ENCODE measurements at regions not wholly inside any gene's neighbourhood (a gene's known extent, or its start where the extent isn't known, plus 50 kb on each side); places are given as distances from the start of the nearest gene placed in this dataset.

- no peak for DNase-seq
These were observed 327.8 kb downstream of the PDGFC start for GRCh38 chr4:156643826-156644225.

GRCh38 chr4:156642161-156642560 lies 329.4 kb downstream of the PDGFC start:
- DNase-seq: no peak

GRCh38 chr4:156638925-156639605 lies 332.5 kb downstream of the PDGFC start:
- DNase-seq: no peak

- DNase-seq: no peak
These were observed 333.3 kb downstream of the PDGFC start for GRCh38 chr4:156638334-156638733.

- no peak for DNase-seq
These were observed 335.2 kb downstream of the PDGFC start for GRCh38 chr4:156636381-156636780.

- no peak for DNase-seq
These were observed 336.5 kb downstream of the PDGFC start for GRCh38 chr4:156635051-156635450.

- no peak for DNase-seq
These were observed 337.0 kb downstream of the PDGFC start for GRCh38 chr4:156634612-156635011.

- DNase-seq: no peak
These were observed 337.8 kb downstream of the PDGFC start for GRCh38 chr4:156633847-156634246.

- no peak for DNase-seq
These were observed 342.7 kb downstream of the PDGFC start for GRCh38 chr4:156628858-156629257.

- no peak for DNase-seq
These were observed 348.2 kb downstream of the PDGFC start for GRCh38 chr4:156623376-156623775.

GRCh38 chr4:156620786-156621185 lies 350.8 kb downstream of the PDGFC start:
- no peak for DNase-seq

- DNase-seq: no peak
These were observed 352.3 kb downstream of the PDGFC start for GRCh38 chr4:156619154-156619934.

GRCh38 chr4:156615066-156615531 lies 356.5 kb downstream of the PDGFC start:
- DNase-seq: no peak

GRCh38 chr4:156614536-156614935 lies 357.1 kb downstream of the PDGFC start:
- DNase-seq: no peak

- DNase-seq: no peak
These were observed 362.2 kb downstream of the PDGFC start for GRCh38 chr4:156609421-156609820.

GRCh38 chr4:156608651-156609050 lies 362.9 kb downstream of the PDGFC start:
- DNase-seq: no peak

- no peak for DNase-seq
These were observed 364.1 kb downstream of the PDGFC start for GRCh38 chr4:156607478-156607857.

- no peak for DNase-seq
These were observed 364.8 kb downstream of the PDGFC start for GRCh38 chr4:156606554-156607477.

- DNase-seq: no peak
These were observed 373.4 kb downstream of the PDGFC start for GRCh38 chr4:156598138-156598681.

- no peak for DNase-seq
These were observed 374.8 kb downstream of the PDGFC start for GRCh38 chr4:156596706-156597329.

GRCh38 chr4:156596026-156596425 lies 375.6 kb downstream of the PDGFC start:
- DNase-seq: no peak

- DNase-seq: no peak
These were observed 376.6 kb downstream of the PDGFC start for GRCh38 chr4:156595041-156595440.
